HCT116 (cell line): ENCODE measurements at regions not wholly inside any gene's neighbourhood (a gene's known extent, or its start where the extent isn't known, plus 50 kb on each side); places are given as distances from the start of the nearest gene placed in this dataset.

Experiments
- ATAC-seq: fragments of 200-7000 bp; cut with Tn5 transposase; 2 replicates; pipeline ENCODE4 v1.9.1; 2020; ENCODE audit warnings: mild to moderate bottlenecking, moderate library complexity
- BruUV-seq: library from RNA; stranded (reverse); fragments of 400-500 nt; replicated peaks from 2 replicates; lab custom pipeline; 2021; lab: Mats Ljungman, UMichigan
- CTCF ChIA-PET: fragments of 300-600 bp; sonication (Branson Sonifier 250); formaldehyde crosslinking; loops from one replicate; lab custom pipeline; 2021; ENCODE audit warnings: antibody characterized with exemption; lab: Charles Lee
- POLR2A ChIA-PET: fragments of 300-600, 350-600 bp; sonication (Branson Sonifier 250); formaldehyde crosslinking; loops from one replicate; lab custom pipeline; 2021; ENCODE audit warnings: antibody characterized with exemption; lab: Charles Lee
- RAD21 ChIA-PET, 2 experiments: fragments of 300-600 bp; sonication (Branson Sonifier 250); formaldehyde crosslinking; loops; one replicate each; lab custom pipeline; 2023; ENCODE audit warnings: low total read pairs in 2 of 2; ENCODE audit not compliant: uncharacterized antibody in 2 of 2, unreplicated experiment in 2 of 2, low non-redundant PET in 1 of 2; lab: Charles Lee
- DNase-seq: peaks from one replicate; pipeline ENCODE4 v3.0.0-alpha.2; 2010; ENCODE audit warnings: low read depth, low spot score
- H2AFZ ChIP-seq: fragments of 200-600 bp; shearing (Covaris generic), sonication (generic); 2 replicates; pipeline ENCODE4 v1.6.1; 2017; ENCODE audit warnings: low read depth, mixed run types, mixed read lengths, antibody characterized with exemption, low read length; ENCODE audit not compliant: poor library complexity, severe bottlenecking
- H3K27ac ChIP-seq: 2 replicates; pipeline ENCODE4 v1.5.1; 2012; ENCODE audit warnings: low read depth, low read length
- H3K27me3 ChIP-seq: fragments of 200-600 bp; sonication (generic); 2 replicates; pipeline ENCODE4 v1.6.1; 2016; ENCODE audit warnings: mixed run types, low read length, mixed read lengths; ENCODE audit not compliant: insufficient read depth
- H3K36me3 ChIP-seq, 2 experiments: fragments of 200-500 bp in 1 of 2; fragments of 200-600 bp in 1 of 2; sonication (Bioruptor generic) in 1 of 2; sonication (generic) in 1 of 2; 2 replicates each; pipeline versions ENCODE4 v1.5.1 to v1.6.1; 2014 to 2016; ENCODE audit warnings: low read length in 2 of 2, inconsistent platforms in 1 of 2, mixed read lengths in 1 of 2, mixed run types in 1 of 2; ENCODE audit not compliant: insufficient read depth in 2 of 2, control insufficient read depth in 1 of 2
- H3K4me1 ChIP-seq, 2 experiments: fragments of 200-600 bp in 1 of 2; sonication (generic) in 1 of 2; 2 replicates each; pipeline versions ENCODE4 v1.5.1 to v1.6.1; 2012 to 2017; ENCODE audit warnings: low read length in 2 of 2, inconsistent platforms in 1 of 2, mild to moderate bottlenecking in 1 of 2, mixed read lengths in 1 of 2, mixed run types in 1 of 2, moderate library complexity in 1 of 2; ENCODE audit not compliant: insufficient read depth in 2 of 2, control insufficient read depth in 1 of 2
- H3K4me2 ChIP-seq: fragments of 200-600 bp; sonication (generic); 2 replicates; pipeline ENCODE4 v1.6.1; 2017; ENCODE audit warnings: mixed run types, low read length, mixed read lengths
- H3K4me3 ChIP-seq, 2 experiments: fragments of 200-600 bp in 1 of 2; sonication (generic) in 1 of 2; replicated peaks in 1 of 2; 2 replicates each; pipeline ENCODE4 v1.5.1; 2011 to 2016; ENCODE audit warnings: low read length in 2 of 2, control low read depth in 1 of 2, low read depth in 1 of 2, mild to moderate bottlenecking in 1 of 2, mixed read lengths in 1 of 2, mixed run types in 1 of 2
- H3K79me2 ChIP-seq: fragments of 200-600 bp; sonication (generic); 2 replicates; pipeline ENCODE4 v1.6.1; 2017; ENCODE audit warnings: mild to moderate bottlenecking, mixed run types, low read length, moderate library complexity, mixed read lengths; ENCODE audit not compliant: insufficient read depth
- H3K9ac ChIP-seq: fragments of 200-600 bp; sonication (generic); 2 replicates; pipeline ENCODE4 v1.6.1; 2016; ENCODE audit warnings: low read length, mixed read lengths
- H3K9me2 ChIP-seq: fragments of 200-600 bp; sonication (generic), shearing (Covaris generic); 2 replicates; pipeline ENCODE4 v1.6.1; 2017; ENCODE audit warnings: mixed run types, mild to moderate bottlenecking, moderate library complexity; ENCODE audit not compliant: insufficient read depth
- H3K9me3 ChIP-seq, 2 experiments: fragments of 200-500 bp in 1 of 2; fragments of 200-600 bp in 1 of 2; sonication (Bioruptor generic) in 1 of 2; sonication (generic) in 1 of 2; 2 replicates each; pipeline ENCODE4 v1.6.1; 2014 to 2017; ENCODE audit warnings: low read length in 2 of 2, mixed read lengths in 2 of 2, inconsistent platforms in 1 of 2, low read depth in 1 of 2, mild to moderate bottlenecking in 1 of 2, mixed run types in 1 of 2, moderate library complexity in 1 of 2; ENCODE audit not compliant: control insufficient read depth in 1 of 2, insufficient read depth in 1 of 2
- H4K20me1 ChIP-seq: fragments of 200-600 bp; sonication (generic), shearing (Covaris generic); 2 replicates; pipeline ENCODE4 v1.6.1; 2017; ENCODE audit warnings: mixed run types, mild to moderate bottlenecking, moderate library complexity; ENCODE audit not compliant: insufficient read depth
- ATF3 ChIP-seq: IDR thresholded peaks from 2 replicates; pipeline ENCODE4 v1.6.1; 2012
- CBX3 ChIP-seq: IDR thresholded peaks from 2 replicates; pipeline ENCODE4 v1.6.1; 2012; ENCODE audit warnings: low read depth
- CEBPB ChIP-seq: IDR thresholded peaks from 2 replicates; pipeline ENCODE4 v1.6.1; 2012; ENCODE audit warnings: low read depth
- CTCF ChIP-seq, 3 experiments: fragments of 200-600 bp in 1 of 3; sonication (generic) in 1 of 3; IDR thresholded peaks in 2 of 3; conservative IDR thresholded peaks in 1 of 3; 2 replicates each; pipeline ENCODE4 v1.5.1; 2012 to 2017; ENCODE audit warnings: low read depth in 2 of 3, low read length in 2 of 3, antibody characterized with exemption in 1 of 3, borderline replicate concordance in 1 of 3, control low read depth in 1 of 3, mild to moderate bottlenecking in 1 of 3, mixed read lengths in 1 of 3, mixed run types in 1 of 3, moderate library complexity in 1 of 3; ENCODE audit not compliant: insufficient read depth in 1 of 3
- EGR1 ChIP-seq: IDR thresholded peaks from 2 replicates; pipeline ENCODE4 v1.6.1; 2012; ENCODE audit warnings: low read depth
- ELF1 ChIP-seq: IDR thresholded peaks from 2 replicates; pipeline ENCODE4 v1.6.1; 2012; ENCODE audit warnings: low read depth, borderline replicate concordance
- EZH2 ChIP-seq: fragments of 200-600 bp; sonication (generic); IDR thresholded peaks from 2 replicates; pipeline ENCODE4 v1.6.1; 2017; ENCODE audit warnings: antibody characterized with exemption, mixed run types
- JUND ChIP-seq: IDR thresholded peaks from 2 replicates; pipeline ENCODE4 v1.6.1; 2012
- POLR2A ChIP-seq: IDR thresholded peaks from 2 replicates; pipeline ENCODE4 v1.7.0; 2011; ENCODE audit warnings: borderline replicate concordance; ENCODE audit not compliant: insufficient read depth, insufficient read length; ENCODE audit errors: extremely low read depth
- POLR2AphosphoS5 ChIP-seq: IDR thresholded peaks from 2 replicates; pipeline ENCODE4 v1.6.1; 2011; ENCODE audit warnings: mild to moderate bottlenecking, low read depth, low read length, moderate library complexity
- RAD21 ChIP-seq: IDR thresholded peaks from 2 replicates; pipeline ENCODE4 v1.6.1; 2012; ENCODE audit warnings: low read depth, mild to moderate bottlenecking
- REST ChIP-seq: IDR thresholded peaks from 2 replicates; pipeline ENCODE4 v1.6.1; 2012; ENCODE audit warnings: low read depth
- SIN3A ChIP-seq: IDR thresholded peaks from 2 replicates; pipeline ENCODE4 v1.6.1; 2012; ENCODE audit warnings: low read depth
- SP1 ChIP-seq: IDR thresholded peaks from 2 replicates; pipeline ENCODE4 v1.6.1; 2012; ENCODE audit warnings: low read depth
- YY1 ChIP-seq: IDR thresholded peaks from 2 replicates; pipeline ENCODE4 v1.6.1; 2011; ENCODE audit warnings: low read length, low read depth, moderate library complexity, mild to moderate bottlenecking; ENCODE audit not compliant: insufficient replicate concordance; ENCODE audit errors: extremely low read depth
- ZBTB33 ChIP-seq: IDR thresholded peaks from 2 replicates; pipeline ENCODE4 v1.6.1; 2011; ENCODE audit warnings: mild to moderate bottlenecking, low read length, moderate library complexity; ENCODE audit not compliant: insufficient replicate concordance; ENCODE audit errors: extremely low read depth
- ZFX ChIP-seq: fragments of 450-650 bp; IDR thresholded peaks from 2 replicates; pipeline ENCODE4 v1.6.1; 2017
- ZNF274 ChIP-seq: fragments of 200-500 bp; sonication (Bioruptor generic); IDR thresholded peaks from 2 replicates; pipeline ENCODE4 v1.6.1; 2014; ENCODE audit warnings: mild to moderate bottlenecking, low read depth, low read length, inconsistent platforms
- intact Hi-C: fragments of 100-400 bp; cut with micrococcal nuclease; formaldehyde crosslinking; loops from 2 replicates; pipeline ENCODE4 v1.10.0; 2022

GRCh38 chr4:103445377-103445776 lies 247.2 kb upstream of the CENPE start:
- no peak overlapping the region for H3K27ac ChIP-seq
- H3K9me3 ChIP-seq: no peaks in the 10 kb centered on the region
- no peaks in the 10 kb centered on the region for H4K20me1 ChIP-seq
- intact Hi-C loops: no loop called here
- H3K4me3 ChIP-seq: no peak overlapping the region
- H2AFZ ChIP-seq: no peak overlapping the region
- POLR2A ChIA-PET: no interaction called here
- TF ChIP-seq YY1: no peak
- no peak for TF ChIP-seq RAD21
- no peak for TF ChIP-seq ZNF274
- TF ChIP-seq POLR2AphosphoS5: no peak
- TF ChIP-seq CBX3: no peak
- no peak for TF ChIP-seq CTCF (IDR thresholded peaks at IDR 0.05 in 2 of 3, conservative IDR thresholded peaks at IDR 0.05 in 1 of 3; ENCODE audit: borderline replicate concordance in 1 of 3, insufficient read depth in 1 of 3, low read depth in 2 of 3, low read length in 2 of 3)
- no peak for TF ChIP-seq JUND
- no peak for TF ChIP-seq ZFX
- TF ChIP-seq SIN3A: no peak
- no peak for TF ChIP-seq ELF1
- no peak for TF ChIP-seq ATF3
- no peak for TF ChIP-seq ZBTB33
- TF ChIP-seq REST: no peak
- TF ChIP-seq EZH2: no peak
- no peak for TF ChIP-seq EGR1
- no peak for TF ChIP-seq POLR2A
- no peak for TF ChIP-seq CEBPB
- no peak for TF ChIP-seq SP1
- DNase-seq (no peak), ATAC-seq (no peak)
- no peaks in the 10 kb centered on the region for H3K9me2 ChIP-seq
- no TSS peak for BruUV-seq
- no peaks in the 10 kb centered on the region for H3K79me2 ChIP-seq
- RAD21 ChIA-PET: no interaction called here
- no peaks in the 10 kb centered on the region for H3K27me3 ChIP-seq
- H3K36me3 ChIP-seq: no peaks in the 10 kb centered on the region
- peaks cover 0 to under 1% of the 10 kb centered on the region in 2 experiments; a peak in 1 of 4 replicates for H3K4me1 ChIP-seq
- no peak overlapping the region for H3K9ac ChIP-seq
- CTCF ChIA-PET: no interaction called here
- no peak overlapping the region for H3K4me2 ChIP-seq
